GM10847 (cell line): ENCODE measurements at regions not wholly inside any gene's neighbourhood (a gene's known extent, or its start where the extent isn't known, plus 50 kb on each side); places are given as distances from the start of the nearest gene placed in this dataset.

Experiments used
- POLR2A ChIP-seq: IDR thresholded peaks from 2 replicates; pipeline ENCODE4 v1.6.1; 2011; ENCODE audit not compliant: insufficient read length; ENCODE audit errors: extremely low read depth

DNA sequence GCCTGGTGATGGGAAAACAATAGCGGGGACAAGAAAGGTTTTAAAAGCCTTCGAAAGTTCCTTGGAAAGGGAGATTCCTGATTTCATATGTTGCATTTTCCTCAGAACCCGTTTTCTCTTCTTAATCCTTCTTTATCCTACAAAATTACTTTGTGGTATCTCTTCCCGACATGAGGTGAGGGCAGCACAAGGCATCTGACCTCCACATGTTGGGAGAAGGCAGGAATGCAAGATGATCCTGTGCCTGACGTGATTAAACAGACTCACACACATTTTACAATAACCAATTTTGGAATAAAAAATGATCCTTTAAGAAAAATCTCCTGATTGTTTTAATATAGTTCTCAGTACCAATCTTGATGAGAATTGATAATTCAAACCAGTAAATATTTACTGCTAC is 153.3 kb upstream of the MKLN1 start:
- no peak for TF ChIP-seq POLR2A

DNA sequence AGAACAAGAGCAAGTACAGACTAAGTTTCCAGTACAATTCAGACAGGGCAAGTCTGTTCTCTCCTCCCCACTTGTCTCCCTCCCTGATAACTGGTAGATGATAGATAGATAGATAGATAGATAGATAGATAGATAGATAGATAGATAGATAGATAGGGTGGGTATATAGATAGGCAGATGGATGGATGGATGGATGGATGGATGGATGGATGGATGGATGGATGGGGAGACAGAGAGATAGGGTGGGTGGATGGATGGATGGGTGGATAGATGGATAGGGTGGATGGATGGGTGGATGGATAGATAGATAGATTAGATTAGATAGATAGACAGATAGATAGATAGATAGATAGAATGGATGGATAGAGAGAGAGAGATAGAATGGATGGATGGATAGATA is 152.8 kb upstream of the MKLN1 start:
- no peak for TF ChIP-seq POLR2A

DNA sequence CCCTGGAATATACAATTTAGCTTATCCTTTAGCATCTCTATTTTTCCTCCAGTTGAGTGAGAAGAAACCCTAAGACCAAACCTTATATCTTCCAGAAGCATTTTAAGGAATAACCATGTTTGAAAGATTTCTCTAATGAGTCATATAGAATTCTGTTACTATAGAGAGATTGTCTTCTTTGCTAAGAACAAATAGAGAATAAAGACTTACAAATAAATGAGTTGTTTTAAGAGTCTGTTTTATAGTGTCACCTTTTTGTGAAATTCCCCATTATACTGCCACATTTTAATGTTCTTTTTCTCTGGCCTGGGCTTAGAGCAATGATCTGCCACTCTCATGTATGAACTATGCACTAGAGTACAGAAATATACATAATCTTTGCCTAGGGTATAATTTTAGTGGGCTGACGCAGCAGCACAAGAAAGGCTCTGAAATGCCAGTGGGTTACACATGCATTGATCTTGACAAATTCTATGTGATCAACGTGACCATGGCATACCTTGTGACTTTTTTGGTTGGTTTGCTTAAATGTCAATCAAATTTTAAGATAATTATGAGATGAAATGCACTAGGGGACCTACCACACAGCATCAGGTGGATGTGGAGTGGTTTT is 145.1 kb upstream of the MKLN1 start:
- TF ChIP-seq POLR2A, result no peak

DNA sequence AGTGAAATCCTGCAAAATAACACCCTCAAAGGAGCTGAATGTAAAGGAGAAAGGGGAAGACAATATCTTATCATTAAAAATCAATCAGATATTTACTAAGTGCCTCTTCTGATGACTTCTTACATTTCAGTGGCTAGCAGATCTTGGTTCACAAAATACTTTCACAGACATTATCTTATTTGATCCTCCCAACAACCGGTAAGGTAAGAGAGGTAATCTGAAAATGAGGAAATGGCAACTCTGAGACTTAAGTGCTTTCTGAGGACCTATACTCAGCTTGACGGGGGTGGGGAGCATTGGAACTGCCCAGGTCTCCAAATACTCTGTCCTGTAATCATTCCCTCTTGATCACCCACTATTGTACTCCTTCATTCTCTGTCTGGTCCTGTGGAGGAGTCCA is 144.6 kb upstream of the MKLN1 start:
- TF ChIP-seq POLR2A, result no peak

DNA sequence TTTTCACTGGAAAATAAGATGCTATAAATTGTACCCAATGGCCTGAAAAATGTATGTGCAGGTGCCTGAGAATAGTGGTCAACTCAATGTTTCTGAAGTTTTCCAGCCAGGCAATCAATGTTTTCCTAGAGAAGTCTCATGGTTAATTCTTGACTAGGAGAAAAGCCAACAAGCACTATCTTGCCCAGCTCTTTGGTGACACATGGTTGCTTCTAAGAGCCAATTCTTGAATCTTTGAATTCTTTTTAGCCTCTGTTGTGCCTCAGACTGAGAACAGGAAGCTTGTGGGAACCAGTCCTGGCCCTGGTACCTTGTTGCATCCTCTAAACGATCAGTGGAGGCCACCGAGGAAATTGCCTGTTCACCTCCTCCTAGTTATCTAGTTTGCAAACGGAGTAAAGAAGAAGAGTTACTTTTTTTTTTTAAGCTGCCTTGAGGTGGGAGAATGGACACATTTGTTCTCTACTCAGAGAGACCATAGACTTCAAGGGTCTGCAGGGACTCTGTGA is 144.0 kb upstream of the MKLN1 start:
- no peak for TF ChIP-seq POLR2A

DNA sequence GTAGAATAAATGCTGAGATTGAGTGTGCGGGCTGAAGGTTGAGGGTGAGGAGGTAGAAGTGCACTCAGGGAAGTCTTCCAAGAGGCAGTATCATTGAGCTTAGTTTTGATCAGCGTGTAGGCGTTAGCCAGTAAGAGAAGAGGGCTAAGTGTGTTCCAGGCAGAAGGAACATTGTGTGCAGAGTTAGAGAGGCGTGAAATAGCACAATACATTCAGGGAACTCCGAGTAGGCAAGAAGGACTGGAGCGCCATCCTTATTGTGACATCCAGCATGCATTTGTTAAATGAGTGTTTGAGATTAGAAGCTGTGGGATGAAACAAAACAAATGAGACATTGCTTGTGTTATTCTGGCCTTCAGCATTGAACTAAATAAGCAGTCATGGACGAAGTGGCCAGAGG is 140.9 kb upstream of the MKLN1 start:
- TF ChIP-seq POLR2A, result no peak

DNA sequence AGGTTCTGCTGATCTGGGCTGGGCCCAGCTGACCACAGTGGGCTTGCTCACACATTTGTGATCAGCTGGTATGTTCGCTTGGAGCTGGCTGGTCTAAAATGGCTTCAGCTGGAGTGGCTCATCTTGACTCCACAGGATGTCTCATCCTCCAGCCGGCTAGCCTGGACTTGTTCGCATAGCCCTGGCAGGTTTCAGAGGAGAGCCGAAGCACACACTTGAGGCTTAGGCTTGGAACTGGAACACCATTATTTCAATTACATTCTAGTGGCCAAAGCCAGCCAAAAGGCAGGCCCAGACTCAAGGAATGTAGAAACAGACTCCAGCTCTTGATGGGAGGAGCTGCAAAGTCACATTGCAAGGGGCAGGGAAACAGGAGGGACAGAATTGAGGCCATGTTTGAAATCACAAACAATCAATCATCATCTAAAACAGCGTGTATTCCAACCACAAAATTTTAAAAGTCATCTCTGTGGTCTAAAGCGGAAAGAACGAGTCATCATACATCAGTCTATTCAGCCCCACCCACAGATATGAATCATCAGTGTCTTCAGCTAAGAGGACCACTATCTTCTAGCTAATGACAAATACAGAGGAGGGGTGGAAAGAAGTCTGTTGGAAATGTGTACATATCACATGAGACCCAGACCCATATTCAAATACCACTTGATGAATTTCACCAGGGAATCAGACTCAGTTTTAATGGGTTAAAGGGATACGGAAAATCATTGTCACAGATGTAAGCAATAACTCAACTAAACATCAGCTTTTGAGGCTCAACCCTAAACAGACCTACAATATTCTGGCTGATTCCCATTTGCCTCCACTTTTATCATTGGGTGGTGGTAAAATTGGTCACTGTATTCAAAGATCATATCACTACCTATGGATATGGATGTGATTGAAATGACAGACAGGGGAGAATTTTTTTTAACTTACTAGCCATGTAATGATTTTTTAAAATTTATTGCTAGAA is 139.0 kb upstream of the MKLN1 start:
- no peak for TF ChIP-seq POLR2A

DNA sequence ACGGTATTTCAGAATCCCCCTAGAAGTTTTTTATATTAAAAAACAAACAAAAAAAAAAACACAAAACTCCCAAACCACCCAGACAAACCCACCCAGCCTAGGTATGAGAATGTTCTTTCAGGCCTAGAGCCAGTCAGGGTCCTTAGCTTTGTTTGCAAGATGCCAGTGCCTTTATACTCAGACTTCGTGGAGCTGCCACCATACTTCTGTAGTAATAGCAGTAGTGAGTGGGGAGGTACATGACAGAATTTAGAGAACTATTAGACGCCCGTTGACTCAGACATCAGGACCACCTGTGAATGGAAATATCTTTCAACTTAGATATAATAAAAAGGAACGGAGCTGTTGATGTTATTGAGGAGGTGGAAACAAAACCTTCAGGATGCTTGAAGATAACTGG is 138.2 kb upstream of the MKLN1 start:
- no peak for TF ChIP-seq POLR2A

DNA sequence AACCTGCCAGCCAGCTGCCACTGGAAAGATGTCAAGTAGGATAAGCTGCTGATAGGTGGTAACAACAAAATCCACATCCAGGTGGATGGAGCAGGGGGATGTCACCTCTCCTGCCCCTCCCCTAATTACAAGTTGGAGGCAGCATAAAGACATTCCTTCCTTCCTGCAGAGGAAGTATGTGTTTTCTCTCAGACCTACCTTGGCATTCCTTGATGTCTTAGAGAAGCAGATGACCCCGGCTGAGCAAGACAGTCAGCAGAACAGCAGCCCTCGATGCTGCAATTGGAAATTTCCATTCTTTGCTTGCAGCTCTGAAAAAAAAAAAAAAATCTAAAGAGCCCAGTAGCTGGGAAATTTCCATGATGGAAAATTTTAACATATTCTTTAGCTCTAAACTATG is 137.5 kb upstream of the MKLN1 start:
- no peak for TF ChIP-seq POLR2A

DNA sequence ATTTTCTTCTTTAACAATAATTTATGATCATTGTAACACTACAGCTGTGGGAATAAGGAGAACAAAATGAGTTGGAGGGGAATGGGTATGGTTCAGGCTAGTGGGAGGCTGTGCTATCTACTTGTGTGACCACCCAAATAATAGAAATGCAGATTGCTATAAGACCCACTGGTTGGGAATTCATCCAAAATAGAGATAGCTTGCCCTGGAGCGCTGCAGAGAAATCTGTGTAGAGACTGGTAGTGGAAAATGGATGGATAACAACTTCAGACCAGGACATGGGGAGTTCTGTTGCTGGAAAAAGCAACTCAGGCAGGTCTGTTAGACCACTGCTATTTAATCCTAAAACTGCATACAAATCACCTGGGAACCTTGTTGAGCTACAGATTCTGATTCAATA is 137.1 kb upstream of the MKLN1 start:
- TF ChIP-seq POLR2A, result no peak

DNA sequence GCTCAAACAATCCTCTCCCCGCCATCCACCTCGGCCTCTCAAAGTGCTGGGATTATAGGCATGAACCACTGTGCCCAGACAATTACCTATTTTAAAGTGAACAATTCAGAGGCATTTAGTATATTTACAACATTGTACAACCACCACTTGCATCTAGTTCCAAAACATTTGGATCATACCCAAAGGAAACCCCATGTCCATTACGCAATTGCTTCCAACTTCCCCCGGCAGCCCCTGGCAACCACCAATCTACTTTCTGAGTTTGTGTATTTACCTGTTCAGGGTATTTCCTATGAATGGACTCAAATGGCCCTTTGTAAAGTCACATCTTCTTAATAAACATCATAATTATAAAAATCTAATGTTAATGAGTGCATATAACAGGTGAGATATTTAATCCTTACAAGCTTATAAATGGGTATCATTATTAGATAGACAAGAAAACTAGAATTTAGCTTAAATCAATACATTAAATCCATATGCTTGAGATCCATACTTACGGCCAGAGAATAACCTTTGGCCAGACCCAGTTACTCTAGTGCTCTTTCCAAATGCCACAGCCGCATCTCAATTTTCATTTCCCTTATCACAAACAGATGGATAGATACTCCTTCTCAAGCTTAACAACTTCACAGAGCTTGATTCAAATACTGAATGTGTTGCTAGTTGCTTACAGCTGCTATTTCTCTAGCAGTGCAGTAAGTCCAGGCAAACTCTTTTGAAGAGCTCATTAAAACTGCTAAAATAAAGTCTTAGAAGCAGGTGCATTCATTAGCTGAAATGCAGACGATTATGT is 133.4 kb upstream of the MKLN1 start:
- no peak for TF ChIP-seq POLR2A

DNA sequence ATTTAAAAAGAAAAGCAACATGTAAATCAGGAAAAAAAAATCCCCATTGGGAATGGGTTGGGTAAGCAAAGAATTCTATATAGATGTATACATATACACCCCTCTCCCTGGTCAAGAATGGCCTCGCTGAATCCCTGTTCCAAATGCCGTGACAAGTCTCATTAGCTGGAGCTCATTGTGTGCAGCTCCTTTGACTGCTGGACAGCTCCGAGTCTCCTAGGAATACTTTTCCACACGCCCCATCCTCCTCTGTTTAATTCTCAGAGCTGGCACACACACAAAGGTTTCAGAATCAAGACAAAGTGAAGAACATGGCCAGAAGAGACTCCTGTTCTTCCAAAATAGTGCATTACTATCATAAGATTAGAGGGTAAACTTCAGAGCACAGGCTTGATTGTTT is 130.9 kb upstream of the MKLN1 start:
- no peak for TF ChIP-seq POLR2A

DNA sequence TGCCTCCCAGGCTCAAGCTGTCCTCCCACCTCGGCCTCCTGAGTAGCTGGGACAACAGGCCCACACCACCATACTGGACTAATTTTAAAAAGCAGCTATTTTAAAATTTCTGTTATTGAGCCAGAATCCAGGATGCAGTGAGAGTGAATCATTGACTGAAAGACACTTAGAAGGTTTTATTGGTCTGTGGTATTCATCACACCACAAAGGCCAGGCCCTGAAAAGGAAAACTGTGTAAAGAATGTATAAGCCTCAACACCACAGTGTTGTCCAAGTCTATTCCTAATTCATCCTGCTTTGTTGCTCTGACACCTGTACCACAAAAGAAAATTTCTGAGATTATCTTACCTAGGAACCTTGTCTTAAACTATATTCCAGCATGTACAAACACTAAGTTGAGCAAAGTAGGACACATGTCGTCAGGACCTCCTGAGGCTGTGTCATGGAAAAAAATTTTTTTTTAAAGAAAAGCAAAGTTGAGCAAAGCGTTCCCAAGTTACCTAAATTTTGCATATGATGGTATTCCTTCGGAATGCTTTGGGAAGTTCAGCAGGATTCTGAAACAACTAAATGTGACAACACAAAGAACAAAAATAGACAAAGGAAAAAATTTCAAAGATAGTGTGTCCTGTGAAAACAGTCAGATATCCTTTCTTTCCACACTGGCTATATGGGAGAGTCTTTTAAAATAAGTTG is 129.6 kb upstream of the MKLN1 start:
- no peak for TF ChIP-seq POLR2A

DNA sequence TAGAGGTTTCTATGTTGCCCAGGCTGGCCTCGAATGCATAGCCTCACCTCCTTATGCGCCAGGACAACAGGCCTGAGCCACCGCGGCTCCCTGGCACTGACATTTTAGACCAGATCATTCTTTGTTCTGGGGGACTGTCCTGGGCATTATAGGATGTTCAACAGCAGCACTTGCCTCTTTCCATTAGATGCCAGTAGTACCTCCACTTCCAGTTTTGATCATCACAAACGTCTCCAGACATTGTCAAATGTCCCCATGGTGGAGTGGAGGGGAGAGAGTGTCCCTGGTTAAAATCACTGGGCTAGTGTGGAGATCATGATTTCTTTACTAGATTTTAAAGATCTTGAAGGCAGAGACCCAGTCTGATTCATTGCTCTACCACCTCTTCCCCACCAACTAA is 125.2 kb upstream of the MKLN1 start:
- no peak for TF ChIP-seq POLR2A
